Spleen (tissue), 11 donors: ENCODE measurements at regions not wholly inside any gene's neighbourhood (a gene's known extent, or its start where the extent isn't known, plus 50 kb on each side); places are given as distances from the start of the nearest gene placed in this dataset.

ENCODE experiments used
- DNase-seq: peaks from one replicate; pipeline ENCODE4 v3.0.0-alpha.2; 2020
- H3K27ac ChIP-seq, 8 donors: fragments of 200-600 bp; sonication (generic) in 7 of 8; 1 replicate in 4 of 8; 2 replicates in 4 of 8; pipeline versions ENCODE4 v1.5.0 to v1.8.0; 2016 to 2021; ENCODE audit warnings: inconsistent platforms in 4 of 8, mild to moderate bottlenecking in 4 of 8, moderate library complexity in 1 of 8
- H3K27me3 ChIP-seq, 7 donors: fragments of 200-600 bp; sonication (generic) in 6 of 7; replicated peaks in 1 of 7; 1 replicate in 4 of 7; 2 replicates in 3 of 7; pipeline versions ENCODE4 v1.5.0 to v1.8.0; 2016 to 2021; ENCODE audit warnings: inconsistent platforms in 3 of 7, mild to moderate bottlenecking in 1 of 7
- H3K36me3 ChIP-seq, 6 donors: fragments of 200-600 bp; sonication (generic) in 5 of 6; 1 replicate in 4 of 6; 2 replicates in 2 of 6; pipeline versions ENCODE4 v1.5.0 to v1.8.0; 2016 to 2021; ENCODE audit warnings: inconsistent platforms in 2 of 6
- H3K4me1 ChIP-seq, 6 donors: fragments of 200-600 bp; sonication (generic) in 5 of 6; 1 replicate in 3 of 6; 2 replicates in 3 of 6; pipeline versions ENCODE4 v1.5.0 to v1.8.0; 2016 to 2021; ENCODE audit warnings: inconsistent platforms in 3 of 6
- H3K4me3 ChIP-seq, 8 donors: fragments of 200-600 bp; sonication (generic) in 7 of 8; 1 replicate in 4 of 8; 2 replicates in 4 of 8; pipeline versions ENCODE4 v1.5.0 to v1.8.0; 2016 to 2021; ENCODE audit warnings: inconsistent platforms in 4 of 8, mild to moderate bottlenecking in 4 of 8, moderate library complexity in 2 of 8
- H3K9me3 ChIP-seq, 8 donors: fragments of 200-600 bp; sonication (generic) in 7 of 8; 1 replicate in 4 of 8; 2 replicates in 4 of 8; pipeline versions ENCODE4 v1.5.0 to v1.8.0; 2016 to 2021; ENCODE audit warnings: inconsistent platforms in 4 of 8
- CTCF ChIP-seq, 11 experiments: fragments of 200-600 bp in 7 of 11; fragments of 450-650 bp in 4 of 11; sonication (generic) in 4 of 11; IDR thresholded peaks in 8 of 11; conservative IDR thresholded peaks in 3 of 11; 1 replicate in 7 of 11; 2 replicates in 4 of 11; pipeline versions ENCODE4 v1.4.0 to v1.8.0; 2016 to 2021; ENCODE audit warnings: antibody characterized with exemption in 11 of 11, inconsistent platforms in 4 of 11, mild to moderate bottlenecking in 1 of 11
- POLR2A ChIP-seq, 3 donors: fragments of 450-650 bp; IDR thresholded peaks; one replicate each; pipeline ENCODE4 v1.5.1; 2017; ENCODE audit warnings: antibody characterized with exemption in 3 of 3, mild to moderate bottlenecking in 1 of 3
- POLR2AphosphoS5 ChIP-seq, 3 donors: sonication (generic); formaldehyde crosslinking; IDR thresholded peaks; one replicate each; pipeline ENCODE4 v1.5.1; 2017; ENCODE audit warnings: antibody characterized with exemption in 3 of 3
- WGBS, 5 donors: extraction: QIAGEN DNeasy Blood & Tissue Kit in 3 of 5; methylation state at CpG; one replicate each; pipeline versions ENCODE4 v1.1.5 to v1.1.7; 2013 to 2018; 5-methylcytosine and 5-hydroxymethylcytosine counted together
- intact Hi-C: fragments of 100-400 bp; cut with DNase I; formaldehyde crosslinking; loops from one replicate; pipeline ENCODE4 v1.15.0; 2023; ENCODE audit warnings: low total_unique reads
- donor health status: healthy with polysubstance abuse.
- donor health status: DM: no; HTN: no; CAD: no; lungs with moderate emphysema.
- donor health status: DM: no; HTN: no; CAD: no.
- donor health status: Bipolar disorder and iron deficiency.
- donor health status: healthy.
- donor health status: DM: no; HTN: no; CAD: no.
- donor health status: DM: yes; HTN: yes; CAD: no.

GRCh38 chr3:107106907-107107306, 270.3 kb upstream of the CCDC54 start:
- Histone ChIP-seq H3K4me1 (no peaks in the 10 kb centered on the region), H3K4me3 (no peak overlapping the region), H3K27me3 (no peaks in the 10 kb centered on the region), H3K36me3 (no peaks in the 10 kb centered on the region), H3K9me3 (peaks cover 0 to 8% (median 0%) of the 10 kb centered on the region in 8 donors), H3K27ac (no peak overlapping the region)
- WGBS, 5 donors, result 90 to 95% (median 92%) methylated on average over 8 of the region's 8 CpGs
- intact Hi-C loops, result no loop called here
- TF ChIP-seq POLR2A (IDR thresholded peaks at IDR 0.05) (no peak), CTCF (IDR thresholded peaks at IDR 0.05 in 8 of 11, conservative IDR thresholded peaks at IDR 0.05 in 3 of 11) (no peak), POLR2AphosphoS5 (IDR thresholded peaks at IDR 0.05) (no peak)
- no peak for DNase-seq

- no peaks in the 10 kb centered on the region for H3K27me3 ChIP-seq
- TF ChIP-seq CTCF (IDR thresholded peaks at IDR 0.05 in 8 of 11, conservative IDR thresholded peaks at IDR 0.05 in 3 of 11), result no peak
- TF ChIP-seq POLR2A (IDR thresholded peaks at IDR 0.05), result no peak
- TF ChIP-seq POLR2AphosphoS5 (IDR thresholded peaks at IDR 0.05), result no peak
- no peak overlapping the region for H3K4me3 ChIP-seq
- no peaks in the 10 kb centered on the region for H3K4me1 ChIP-seq
- H3K36me3 ChIP-seq, result no peaks in the 10 kb centered on the region
- intact Hi-C loops, result no loop called here
- H3K27ac ChIP-seq, result no peak overlapping the region
- no peak for DNase-seq
- no peaks in the 10 kb centered on the region for H3K9me3 ChIP-seq
- WGBS, 5 donors, result 78 to 90% (median 87%) methylated on average over 3 of the region's 3 CpGs
These were observed 266.5 kb upstream of the CCDC54 start for GRCh38 chr3:107110596-107111305.

GRCh38 chr3:107111872-107112271, 265.4 kb upstream of the CCDC54 start:
- WGBS, 5 donors, result 76 to 98% (median 90%) methylated on average over 2 of the region's 2 CpGs
- no peaks in the 10 kb centered on the region for H3K27me3 ChIP-seq
- TF ChIP-seq POLR2AphosphoS5 (IDR thresholded peaks at IDR 0.05), result no peak
- no peak for TF ChIP-seq CTCF (IDR thresholded peaks at IDR 0.05 in 8 of 11, conservative IDR thresholded peaks at IDR 0.05 in 3 of 11)
- TF ChIP-seq POLR2A (IDR thresholded peaks at IDR 0.05), result no peak
- H3K9me3 ChIP-seq, result no peaks in the 10 kb centered on the region
- H3K27ac ChIP-seq, result no peak overlapping the region
- intact Hi-C loops, result no loop called here
- DNase-seq, result no peak
- no peaks in the 10 kb centered on the region for H3K4me1 ChIP-seq
- no peaks in the 10 kb centered on the region for H3K36me3 ChIP-seq
- H3K4me3 ChIP-seq, result no peak overlapping the region

- intact Hi-C loops, result no loop called here
- H3K4me3 ChIP-seq, result no peak overlapping the region
- no peak for TF ChIP-seq POLR2AphosphoS5 (IDR thresholded peaks at IDR 0.05)
- TF ChIP-seq CTCF (IDR thresholded peaks at IDR 0.05 in 8 of 11, conservative IDR thresholded peaks at IDR 0.05 in 3 of 11), result no peak
- TF ChIP-seq POLR2A (IDR thresholded peaks at IDR 0.05), result no peak
- no peaks in the 10 kb centered on the region for H3K27me3 ChIP-seq
- no peak for DNase-seq
- no peak overlapping the region for H3K27ac ChIP-seq
- H3K36me3 ChIP-seq, result no peaks in the 10 kb centered on the region
- no peaks in the 10 kb centered on the region for H3K4me1 ChIP-seq
- no peaks in the 10 kb centered on the region for H3K9me3 ChIP-seq
- 92 to 98% (median 96%) methylated on average over 1 of the region's 1 CpG for WGBS, 5 donors
These were observed 264.9 kb upstream of the CCDC54 start for GRCh38 chr3:107112356-107112755.
